ENCODE measurements at regions not wholly inside any gene's neighbourhood (a gene's known extent, or its start where the extent isn't known, plus 50 kb on each side); places are given as distances from the start of the nearest gene placed in this dataset.
"Not testable (repeated sequence)": the region's sequence is repeated elsewhere in the genome, so short reads cannot be mapped to it uniquely, and the experiment has no call there.

- no TSS peak for BruUV-seq (replicated peaks)
- no peak for TF ChIP-seq CTCF (conservative IDR thresholded peaks at IDR 0.05; ENCODE audit: low read depth, low read length)
- TF ChIP-seq EZH2phosphoT487 (IDR thresholded peaks at IDR 0.05; ENCODE audit: borderline replicate concordance, low read length) = no peak
- no peak for TF ChIP-seq EZH2 (IDR thresholded peaks at IDR 0.05; ENCODE audit: low read length, unreplicated experiment)
- Histone ChIP-seq H3K36me3 (ENCODE audit: low read depth, low read length) (no peaks in the 10 kb centered on the region), H3K9ac (ENCODE audit: low read length) (no peak overlapping the region), H3K4me3 (ENCODE audit: low read length) (no peak overlapping the region), H3K79me2 (ENCODE audit: low read length) (no peaks in the 10 kb centered on the region), H3K4me1 (ENCODE audit: insufficient read depth, low read length) (no peaks in the 10 kb centered on the region), H2AFZ (ENCODE audit: low read length) (no peak overlapping the region), H3K27ac (ENCODE audit: low read length) (no peak overlapping the region), H3K9me3 (ENCODE audit: low read length) (no peaks in the 10 kb centered on the region), H3K27me3 (ENCODE audit: low read length) (peaks cover 65% of the 10 kb centered on the region), H3K4me2 (ENCODE audit: low read length) (no peak overlapping the region), H3K9me2 (replicated peaks; ENCODE audit: low read length) (no peaks in the 10 kb centered on the region), H4K20me1 (ENCODE audit: low read length) (no peaks in the 10 kb centered on the region), H3F3A (ENCODE audit: low read length, unreplicated experiment) (no peaks in the 10 kb centered on the region)
- DNase-seq = no peak
- CTCF ChIA-PET = no interaction called here
- no peak for ATAC-seq
- intact Hi-C loops (cut with micrococcal nuclease) = no loop called here
- POLR2A ChIA-PET (ENCODE audit: unreplicated experiment) = no interaction called here
Measured at GRCh38 chr5:36801523-36801922, 75.0 kb upstream of the NIPBL start.

DNA sequence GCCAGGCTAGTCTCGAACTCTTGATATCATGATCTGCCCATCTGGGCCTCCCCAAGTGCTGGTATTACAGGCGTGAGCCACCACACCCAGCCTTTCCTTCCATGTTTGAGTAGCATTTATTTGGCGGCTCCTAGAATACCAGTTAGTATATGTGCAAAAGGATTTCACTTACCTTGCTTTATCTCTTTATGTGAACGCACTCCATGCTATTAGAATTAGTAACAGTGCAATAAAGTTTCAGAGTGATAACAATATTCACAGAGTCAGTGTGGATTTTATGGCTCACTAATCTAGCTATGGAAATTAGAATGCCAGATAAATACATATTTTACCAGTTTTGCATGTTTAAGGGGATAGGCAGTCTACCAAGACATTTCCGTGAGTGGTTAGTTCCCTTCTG is 74.4 kb upstream of the NIPBL start:
- peaks cover 68% of the 10 kb centered on the region for H3K27me3 ChIP-seq (ENCODE audit: low read length)
- no peaks in the 10 kb centered on the region for H3K36me3 ChIP-seq (ENCODE audit: low read depth, low read length)
- CTCF ChIA-PET = no interaction called here
- H3K4me1 ChIP-seq (ENCODE audit: insufficient read depth, low read length) = no peaks in the 10 kb centered on the region
- intact Hi-C loops (cut with micrococcal nuclease) = no loop called here
- DNase-seq (no peak), ATAC-seq (no peak)
- no peak overlapping the region for H3K4me2 ChIP-seq (ENCODE audit: low read length)
- BruUV-seq (replicated peaks) = no TSS peak
- no peak overlapping the region for H3K9ac ChIP-seq (ENCODE audit: low read length)
- H3F3A ChIP-seq (ENCODE audit: low read length, unreplicated experiment) = no peaks in the 10 kb centered on the region
- no peaks in the 10 kb centered on the region for H3K9me2 ChIP-seq (replicated peaks; ENCODE audit: low read length)
- POLR2A ChIA-PET (ENCODE audit: unreplicated experiment) = no interaction called here
- H2AFZ ChIP-seq (ENCODE audit: low read length) = no peak overlapping the region
- TF ChIP-seq CTCF (conservative IDR thresholded peaks at IDR 0.05; ENCODE audit: low read depth, low read length) = no peak
- no peak overlapping the region for H3K27ac ChIP-seq (ENCODE audit: low read length)
- H4K20me1 ChIP-seq (ENCODE audit: low read length) = no peaks in the 10 kb centered on the region
- no peaks in the 10 kb centered on the region for H3K9me3 ChIP-seq (ENCODE audit: low read length)
- H3K79me2 ChIP-seq (ENCODE audit: low read length) = no peaks in the 10 kb centered on the region
- no peak overlapping the region for H3K4me3 ChIP-seq (ENCODE audit: low read length)

DNA sequence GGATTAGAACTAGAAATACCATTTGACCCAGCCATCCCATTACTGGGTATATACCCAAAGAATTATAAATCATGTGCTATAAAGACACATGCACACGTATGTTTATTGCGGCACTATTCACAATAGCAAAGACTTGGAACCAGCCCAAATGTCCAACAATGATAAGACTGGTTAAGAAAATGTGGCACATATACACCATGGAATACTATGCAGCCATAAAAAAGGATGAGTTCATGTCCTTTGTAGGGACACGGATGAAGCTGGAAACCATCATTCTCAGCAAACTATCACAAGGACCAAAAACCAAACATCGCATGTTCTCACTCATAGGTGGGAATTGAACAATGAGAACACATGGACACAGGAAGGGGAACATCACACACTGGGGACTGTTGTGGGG is 63.3 kb upstream of the NIPBL start:
- intact Hi-C loops (cut with micrococcal nuclease); H3F3A ChIP-seq (ENCODE audit: low read length, unreplicated experiment); H3K9ac ChIP-seq (ENCODE audit: low read length); H3K4me2 ChIP-seq (ENCODE audit: low read length); ATAC-seq; H3K4me1 ChIP-seq (ENCODE audit: insufficient read depth, low read length); DNase-seq; H3K79me2 ChIP-seq (ENCODE audit: low read length); POLR2A ChIA-PET (ENCODE audit: unreplicated experiment); H2AFZ ChIP-seq (ENCODE audit: low read length); H3K9me2 ChIP-seq (replicated peaks; ENCODE audit: low read length); CTCF ChIA-PET; BruUV-seq (replicated peaks); H3K4me3 ChIP-seq (ENCODE audit: low read length); H4K20me1 ChIP-seq (ENCODE audit: low read length); H3K27ac ChIP-seq (ENCODE audit: low read length); H3K9me3 ChIP-seq (ENCODE audit: low read length); H3K36me3 ChIP-seq (ENCODE audit: low read depth, low read length): not testable (repeated sequence)
- H3K27me3 ChIP-seq (ENCODE audit: low read length) = peaks cover 47% of the 10 kb centered on the region

All from PC-3 (cell line).